CD4-positive, alpha-beta T cell (primary cell): ENCODE measurements at regions not wholly inside any gene's neighbourhood (a gene's known extent, or its start where the extent isn't known, plus 50 kb on each side); places are given as distances from the start of the nearest gene placed in this dataset.
"Not testable (repeated sequence)": the region's sequence is repeated elsewhere in the genome, so short reads cannot be mapped to it uniquely, and the experiment has no call there.

Source experiments
- ATAC-seq: fragments of 200-7000 bp; cut with Tn5 transposase; one replicate; pipeline ENCODE4 v1.10.0; 2022; ENCODE audit warnings: mild to moderate bottlenecking; ENCODE audit not compliant: poor library complexity
- CTCF ChIA-PET: fragments of 350-600 bp; sonication (Branson Sonifier 250); formaldehyde crosslinking; loops from one replicate; lab custom pipeline; 2021; ENCODE audit warnings: antibody characterized with exemption, inconsistent platforms; lab: Charles Lee
- POLR2A ChIA-PET: fragments of 350-600 bp; sonication (Branson Sonifier 250); formaldehyde crosslinking; loops from one replicate; lab custom pipeline; 2021; ENCODE audit warnings: antibody characterized with exemption, inconsistent platforms; lab: Charles Lee
- DNase-seq, 14 experiments: peaks; one replicate each; pipeline ENCODE4 v3.0.0-alpha.2; 2013 to 2020; ENCODE audit warnings: mixed read lengths in 2 of 14
- H3K27ac ChIP-seq, 2 donors: one replicate each; pipeline versions ENCODE4 v1.5.1 to v1.7.0; 2013; ENCODE audit warnings: low read length in 2 of 2, low read depth in 1 of 2, mild to moderate bottlenecking in 1 of 2
- H3K27me3 ChIP-seq, 2 experiments: 1 replicate in 1 of 2; 2 replicates in 1 of 2; pipeline versions ENCODE4 v1.6.1 to v1.7.0; 2013; ENCODE audit warnings: low read length in 2 of 2, control low read depth in 1 of 2, mild to moderate bottlenecking in 1 of 2, moderate library complexity in 1 of 2; ENCODE audit not compliant: insufficient read depth in 2 of 2, control insufficient read depth in 1 of 2
- H3K36me3 ChIP-seq: one replicate; pipeline ENCODE4 v1.6.1; 2013; ENCODE audit warnings: low read length, control low read depth; ENCODE audit not compliant: insufficient read depth
- H3K4me1 ChIP-seq: one replicate; pipeline ENCODE4 v1.6.1; 2013; ENCODE audit warnings: low read length, control low read depth; ENCODE audit not compliant: insufficient read depth
- H3K4me3 ChIP-seq: one replicate; pipeline ENCODE4 v1.5.1; 2013; ENCODE audit warnings: mild to moderate bottlenecking, low read length, moderate library complexity
- H3K9me3 ChIP-seq, 2 experiments: 1 replicate in 1 of 2; 2 replicates in 1 of 2; pipeline versions ENCODE4 v1.6.1 to v1.7.0; 2013; ENCODE audit warnings: low read length in 2 of 2, mild to moderate bottlenecking in 2 of 2, control low read depth in 1 of 2, moderate library complexity in 1 of 2; ENCODE audit not compliant: control insufficient read depth in 1 of 2, insufficient read depth in 1 of 2
- H3K27ac Mint-ChIP-seq: one replicate; pipeline ENCODE4 v1.8.0; 2020; ENCODE audit warnings: mixed read lengths
- H3K27me3 Mint-ChIP-seq: one replicate; pipeline ENCODE4 v1.8.0; 2021; ENCODE audit warnings: mixed read lengths
- H3K36me3 Mint-ChIP-seq: one replicate; pipeline ENCODE4 v1.8.0; 2021; ENCODE audit warnings: low read depth, mixed read lengths
- H3K4me1 Mint-ChIP-seq: one replicate; pipeline ENCODE4 v1.8.0; 2021; ENCODE audit warnings: low read depth, mixed read lengths
- H3K4me3 Mint-ChIP-seq: one replicate; pipeline ENCODE4 v1.8.0; 2020; ENCODE audit warnings: mild to moderate bottlenecking, mixed read lengths
- H3K9me3 Mint-ChIP-seq: one replicate; pipeline ENCODE4 v1.8.0; 2020; ENCODE audit warnings: mixed read lengths
- CTCF ChIP-seq: fragments of 200-600 bp; IDR thresholded peaks from one replicate; pipeline ENCODE4 v1.8.0; 2022; ENCODE audit warnings: antibody characterized with exemption, mild to moderate bottlenecking
- intact Hi-C, 2 experiments: fragments of 100-400 bp; cut with DNase I in 1 of 2; cut with micrococcal nuclease in 1 of 2; formaldehyde crosslinking; loops; one replicate each; pipeline versions ENCODE4 v1.15.1 to v1.9.0; 2023 to 2025; cut with DNase I, micrococcal nuclease

- ChIA-PET CTCF (no interaction called here), POLR2A (no interaction called here)
- DNase-seq (no peak), ATAC-seq (no peak)
- no peaks in the 10 kb centered on the region for H3K36me3 ChIP-seq
- Mint-ChIP-seq H3K4me1 (peaks cover 16% of the 10 kb centered on the region), H3K4me3 (no peak overlapping the region), H3K9me3 (no peaks in the 10 kb centered on the region), H3K27ac (no peak overlapping the region), H3K36me3 (no peaks in the 10 kb centered on the region), H3K27me3 (no peaks in the 10 kb centered on the region)
- H3K4me3 ChIP-seq, result no peak overlapping the region
- intact Hi-C loops, result no loop called here
- H3K4me1 ChIP-seq, result peaks cover 17% of the 10 kb centered on the region
- no peak overlapping the region for H3K27ac ChIP-seq
- H3K27me3 ChIP-seq, result no peaks in the 10 kb centered on the region
- no peak for TF ChIP-seq CTCF
- no peaks in the 10 kb centered on the region for H3K9me3 ChIP-seq
Measured at GRCh38 chr2:48233005-48233404, 81.5 kb upstream of the FOXN2 start.

GRCh38 chr2:48233824-48234223 is 80.7 kb upstream of the FOXN2 start:
- CTCF ChIA-PET, DNase-seq, H3K4me3 ChIP-seq, H3K27ac ChIP-seq, H3K36me3 Mint-ChIP-seq, H3K27me3 ChIP-seq, POLR2A ChIA-PET, H3K27me3 Mint-ChIP-seq, intact Hi-C loops, H3K9me3 Mint-ChIP-seq, H3K27ac Mint-ChIP-seq, ATAC-seq, H3K9me3 ChIP-seq, H3K4me3 Mint-ChIP-seq, H3K36me3 ChIP-seq: not testable (repeated sequence)
- peaks cover 17% of the 10 kb centered on the region for H3K4me1 ChIP-seq
- H3K4me1 Mint-ChIP-seq, result peaks cover 20% of the 10 kb centered on the region

- Histone ChIP-seq H3K27me3 (no peaks in the 10 kb centered on the region), H3K9me3 (no peaks in the 10 kb centered on the region), H3K4me1 (peaks cover 17% of the 10 kb centered on the region), H3K4me3 (no peak overlapping the region), H3K27ac (no peak overlapping the region), H3K36me3 (no peaks in the 10 kb centered on the region)
- no peak for TF ChIP-seq CTCF
- Mint-ChIP-seq H3K4me3 (no peak overlapping the region), H3K36me3 (no peaks in the 10 kb centered on the region), H3K27ac (no peak overlapping the region), H3K27me3 (no peaks in the 10 kb centered on the region), H3K9me3 (no peaks in the 10 kb centered on the region), H3K4me1 (peaks cover 20% of the 10 kb centered on the region)
- ATAC-seq (no peak), DNase-seq (no peak)
- intact Hi-C loops, result no loop called here
- ChIA-PET POLR2A (no interaction called here), CTCF (no interaction called here)
Measured at GRCh38 chr2:48235076-48235475, 79.4 kb upstream of the FOXN2 start.

GRCh38 chr2:48238381-48238780 is 76.1 kb upstream of the FOXN2 start:
- H3K36me3 ChIP-seq, result no peaks in the 10 kb centered on the region
- POLR2A ChIA-PET, result no interaction called here
- H3K4me3 Mint-ChIP-seq, result no peak overlapping the region
- no peak for TF ChIP-seq CTCF
- no peak overlapping the region for H3K27ac Mint-ChIP-seq
- peaks cover 20% of the 10 kb centered on the region for H3K4me1 Mint-ChIP-seq
- DNase-seq (no peak), ATAC-seq (no peak)
- intact Hi-C loops, result no loop called here
- H3K36me3 Mint-ChIP-seq, result no peaks in the 10 kb centered on the region
- no peaks in the 10 kb centered on the region for H3K27me3 Mint-ChIP-seq
- H3K4me1 ChIP-seq, result peaks cover 17% of the 10 kb centered on the region
- CTCF ChIA-PET, result no interaction called here
- H3K27me3 ChIP-seq, result no peaks in the 10 kb centered on the region
- no peaks in the 10 kb centered on the region for H3K9me3 Mint-ChIP-seq
- no peak overlapping the region for H3K27ac ChIP-seq
- H3K9me3 ChIP-seq, result no peaks in the 10 kb centered on the region
- H3K4me3 ChIP-seq, result no peak overlapping the region
